ENCODE measurements at regions not wholly inside any gene's neighbourhood (a gene's known extent, or its start where the extent isn't known, plus 50 kb on each side); places are given as distances from the start of the nearest gene placed in this dataset.

GRCh38 chr10:88195841-88196240 is 332.4 kb downstream of the PTEN start:
- Histone ChIP-seq H3K9me3 (ENCODE audit: control insufficient read depth in 1 of 2, low read length in 2 of 2) (no peaks in the 10 kb centered on the region), H3K27ac (ENCODE audit: low read length) (no peak overlapping the region), H3K27me3 (ENCODE audit: low read depth, low read length) (no peaks in the 10 kb centered on the region), H3K4me3 (ENCODE audit: low read depth in 1 of 2, low read length in 2 of 2) (no peak overlapping the region), H3K36me3 (ENCODE audit: control insufficient read depth in 1 of 2, insufficient read depth in 2 of 2, low read length in 2 of 2) (no peaks in the 10 kb centered on the region), H3K4me1 (ENCODE audit: control insufficient read depth in 1 of 2, insufficient read depth in 2 of 2, low read length in 2 of 2) (no peaks in the 10 kb centered on the region)

- no peak overlapping the region for H3K27ac ChIP-seq (ENCODE audit: low read length)
- no peaks in the 10 kb centered on the region for H3K36me3 ChIP-seq (ENCODE audit: control insufficient read depth in 1 of 2, insufficient read depth in 2 of 2, low read length in 2 of 2)
- H3K4me1 ChIP-seq (ENCODE audit: control insufficient read depth in 1 of 2, insufficient read depth in 2 of 2, low read length in 2 of 2) = no peaks in the 10 kb centered on the region
- H3K9me3 ChIP-seq (ENCODE audit: control insufficient read depth in 1 of 2, low read length in 2 of 2) = no peaks in the 10 kb centered on the region
- no peaks in the 10 kb centered on the region for H3K27me3 ChIP-seq (ENCODE audit: low read depth, low read length)
- H3K4me3 ChIP-seq (ENCODE audit: low read depth in 1 of 2, low read length in 2 of 2) = no peak overlapping the region
Measured at GRCh38 chr10:88196291-88196690, 332.9 kb downstream of the PTEN start.

GRCh38 chr10:88198023-88198422 is 334.6 kb downstream of the PTEN start:
- no peaks in the 10 kb centered on the region for H3K27me3 ChIP-seq (ENCODE audit: low read depth, low read length)

GRCh38 chr10:88200312-88201032 is 337.0 kb downstream of the PTEN start:
- Histone ChIP-seq H3K4me1 (ENCODE audit: control insufficient read depth in 1 of 2, insufficient read depth in 2 of 2, low read length in 2 of 2) (no peaks in the 10 kb centered on the region), H3K4me3 (ENCODE audit: low read depth in 1 of 2, low read length in 2 of 2) (no peak overlapping the region), H3K27ac (ENCODE audit: low read length) (no peak overlapping the region), H3K27me3 (ENCODE audit: low read depth, low read length) (no peaks in the 10 kb centered on the region), H3K9me3 (ENCODE audit: control insufficient read depth in 1 of 2, low read length in 2 of 2) (no peaks in the 10 kb centered on the region), H3K36me3 (ENCODE audit: control insufficient read depth in 1 of 2, insufficient read depth in 2 of 2, low read length in 2 of 2) (no peaks in the 10 kb centered on the region)

More at GRCh38 chr10:88198023-88198422, 334.6 kb downstream of the PTEN start:
- H3K4me3 ChIP-seq (ENCODE audit: low read depth in 1 of 2, low read length in 2 of 2) = no peak overlapping the region
- H3K36me3 ChIP-seq (ENCODE audit: control insufficient read depth in 1 of 2, insufficient read depth in 2 of 2, low read length in 2 of 2) = no peaks in the 10 kb centered on the region
- no peaks in the 10 kb centered on the region for H3K9me3 ChIP-seq (ENCODE audit: control insufficient read depth in 1 of 2, low read length in 2 of 2)
- H3K4me1 ChIP-seq (ENCODE audit: control insufficient read depth in 1 of 2, insufficient read depth in 2 of 2, low read length in 2 of 2) = no peaks in the 10 kb centered on the region
- H3K27ac ChIP-seq (ENCODE audit: low read length) = no peak overlapping the region

GRCh38 chr10:88205842-88206446 is 342.5 kb downstream of the PTEN start:
- Histone ChIP-seq H3K4me1 (ENCODE audit: control insufficient read depth in 1 of 2, insufficient read depth in 2 of 2, low read length in 2 of 2) (no peaks in the 10 kb centered on the region), H3K27ac (ENCODE audit: low read length) (no peak overlapping the region), H3K9me3 (ENCODE audit: control insufficient read depth in 1 of 2, low read length in 2 of 2) (no peaks in the 10 kb centered on the region), H3K4me3 (ENCODE audit: low read depth in 1 of 2, low read length in 2 of 2) (no peak overlapping the region), H3K27me3 (ENCODE audit: low read depth, low read length) (no peaks in the 10 kb centered on the region), H3K36me3 (ENCODE audit: control insufficient read depth in 1 of 2, insufficient read depth in 2 of 2, low read length in 2 of 2) (no peaks in the 10 kb centered on the region)

- H3K4me3 ChIP-seq (ENCODE audit: low read depth in 1 of 2, low read length in 2 of 2) = no peak overlapping the region
- H3K4me1 ChIP-seq (ENCODE audit: control insufficient read depth in 1 of 2, insufficient read depth in 2 of 2, low read length in 2 of 2) = no peaks in the 10 kb centered on the region
- no peaks in the 10 kb centered on the region for H3K27me3 ChIP-seq (ENCODE audit: low read depth, low read length)
- no peaks in the 10 kb centered on the region for H3K36me3 ChIP-seq (ENCODE audit: control insufficient read depth in 1 of 2, insufficient read depth in 2 of 2, low read length in 2 of 2)
- no peak overlapping the region for H3K27ac ChIP-seq (ENCODE audit: low read length)
- H3K9me3 ChIP-seq (ENCODE audit: control insufficient read depth in 1 of 2, low read length in 2 of 2) = no peaks in the 10 kb centered on the region
Measured at GRCh38 chr10:88207121-88207546, 343.7 kb downstream of the PTEN start.

GRCh38 chr10:88209231-88209630 is 345.8 kb downstream of the PTEN start:
- Histone ChIP-seq H3K27ac (ENCODE audit: low read length) (no peak overlapping the region), H3K9me3 (ENCODE audit: control insufficient read depth in 1 of 2, low read length in 2 of 2) (no peaks in the 10 kb centered on the region), H3K27me3 (ENCODE audit: low read depth, low read length) (no peaks in the 10 kb centered on the region), H3K4me3 (ENCODE audit: low read depth in 1 of 2, low read length in 2 of 2) (no peak overlapping the region), H3K4me1 (ENCODE audit: control insufficient read depth in 1 of 2, insufficient read depth in 2 of 2, low read length in 2 of 2) (no peaks in the 10 kb centered on the region), H3K36me3 (ENCODE audit: control insufficient read depth in 1 of 2, insufficient read depth in 2 of 2, low read length in 2 of 2) (no peaks in the 10 kb centered on the region)

- H3K27ac ChIP-seq (ENCODE audit: low read length) = no peak overlapping the region
- no peaks in the 10 kb centered on the region for H3K36me3 ChIP-seq (ENCODE audit: control insufficient read depth in 1 of 2, insufficient read depth in 2 of 2, low read length in 2 of 2)
- H3K9me3 ChIP-seq (ENCODE audit: control insufficient read depth in 1 of 2, low read length in 2 of 2) = no peaks in the 10 kb centered on the region
- no peaks in the 10 kb centered on the region for H3K27me3 ChIP-seq (ENCODE audit: low read depth, low read length)
- no peak overlapping the region for H3K4me3 ChIP-seq (ENCODE audit: low read depth in 1 of 2, low read length in 2 of 2)
- H3K4me1 ChIP-seq (ENCODE audit: control insufficient read depth in 1 of 2, insufficient read depth in 2 of 2, low read length in 2 of 2) = no peaks in the 10 kb centered on the region
Measured at GRCh38 chr10:88209837-88210561, 346.6 kb downstream of the PTEN start.

- no peak overlapping the region for H3K27ac ChIP-seq (ENCODE audit: low read length)
- H3K4me1 ChIP-seq (ENCODE audit: control insufficient read depth in 1 of 2, insufficient read depth in 2 of 2, low read length in 2 of 2) = no peaks in the 10 kb centered on the region
- H3K27me3 ChIP-seq (ENCODE audit: low read depth, low read length) = no peaks in the 10 kb centered on the region
- H3K36me3 ChIP-seq (ENCODE audit: control insufficient read depth in 1 of 2, insufficient read depth in 2 of 2, low read length in 2 of 2) = no peaks in the 10 kb centered on the region
- no peaks in the 10 kb centered on the region for H3K9me3 ChIP-seq (ENCODE audit: control insufficient read depth in 1 of 2, low read length in 2 of 2)
- H3K4me3 ChIP-seq (ENCODE audit: low read depth in 1 of 2, low read length in 2 of 2) = no peak overlapping the region
Measured at GRCh38 chr10:88211230-88211629, 347.8 kb downstream of the PTEN start.

GRCh38 chr10:88212069-88212468 is 348.6 kb downstream of the PTEN start:
- no peak overlapping the region for H3K27ac ChIP-seq (ENCODE audit: low read length)
- H3K4me3 ChIP-seq (ENCODE audit: low read depth in 1 of 2, low read length in 2 of 2) = no peak overlapping the region
- no peaks in the 10 kb centered on the region for H3K27me3 ChIP-seq (ENCODE audit: low read depth, low read length)
- no peaks in the 10 kb centered on the region for H3K9me3 ChIP-seq (ENCODE audit: control insufficient read depth in 1 of 2, low read length in 2 of 2)
- no peaks in the 10 kb centered on the region for H3K4me1 ChIP-seq (ENCODE audit: control insufficient read depth in 1 of 2, insufficient read depth in 2 of 2, low read length in 2 of 2)
- H3K36me3 ChIP-seq (ENCODE audit: control insufficient read depth in 1 of 2, insufficient read depth in 2 of 2, low read length in 2 of 2) = no peaks in the 10 kb centered on the region

GRCh38 chr10:88213065-88213605 is 349.7 kb downstream of the PTEN start:
- Histone ChIP-seq H3K4me3 (ENCODE audit: low read depth in 1 of 2, low read length in 2 of 2) (no peak overlapping the region), H3K36me3 (ENCODE audit: control insufficient read depth in 1 of 2, insufficient read depth in 2 of 2, low read length in 2 of 2) (no peaks in the 10 kb centered on the region), H3K27me3 (ENCODE audit: low read depth, low read length) (no peaks in the 10 kb centered on the region), H3K4me1 (ENCODE audit: control insufficient read depth in 1 of 2, insufficient read depth in 2 of 2, low read length in 2 of 2) (no peaks in the 10 kb centered on the region), H3K27ac (ENCODE audit: low read length) (no peak overlapping the region), H3K9me3 (ENCODE audit: control insufficient read depth in 1 of 2, low read length in 2 of 2) (no peaks in the 10 kb centered on the region)

Measured in muscle layer of duodenum (tissue), 2 donors.